Liver (tissue), 8 donors: ENCODE measurements at regions not wholly inside any gene's neighbourhood (a gene's known extent, or its start where the extent isn't known, plus 50 kb on each side); places are given as distances from the start of the nearest gene placed in this dataset.

Experiments used
- DNase-seq: peaks from one replicate; pipeline ENCODE4 v3.0.0-alpha.2; 2017; ENCODE audit warnings: low spot score
- H3K27ac ChIP-seq, 2 donors: one replicate each; pipeline ENCODE4 v1.7.0; 2013; ENCODE audit warnings: inconsistent platforms in 2 of 2, low read length in 2 of 2, control low read depth in 1 of 2, low read depth in 1 of 2, mild to moderate bottlenecking in 1 of 2
- H3K27me3 ChIP-seq, 4 donors: one replicate each; pipeline versions ENCODE4 v1.6.1 to v1.7.0; 2013; ENCODE audit warnings: low read length in 3 of 4, inconsistent platforms in 1 of 4, mild to moderate bottlenecking in 1 of 4, moderate library complexity in 1 of 4; ENCODE audit not compliant: control insufficient read depth in 4 of 4, insufficient read depth in 4 of 4
- H3K36me3 ChIP-seq, 4 donors: one replicate each; pipeline versions ENCODE4 v1.6.1 to v1.7.0; 2013; ENCODE audit warnings: low read length in 3 of 4, mild to moderate bottlenecking in 3 of 4, low read depth in 1 of 4, moderate library complexity in 1 of 4; ENCODE audit not compliant: control insufficient read depth in 4 of 4, insufficient read depth in 3 of 4
- H3K4me1 ChIP-seq, 4 donors: one replicate each; pipeline versions ENCODE4 v1.6.1 to v1.7.0; 2013; ENCODE audit warnings: low read length in 3 of 4, mild to moderate bottlenecking in 3 of 4, moderate library complexity in 1 of 4; ENCODE audit not compliant: control insufficient read depth in 4 of 4, insufficient read depth in 4 of 4
- H3K4me3 ChIP-seq, 3 donors: one replicate each; pipeline versions ENCODE4 v1.6.1 to v1.7.0; 2013; ENCODE audit warnings: low read length in 3 of 3, control low read depth in 1 of 3, low read depth in 1 of 3, mild to moderate bottlenecking in 1 of 3
- H3K9ac ChIP-seq, 2 donors: one replicate each; pipeline ENCODE4 v1.7.0; 2013; ENCODE audit warnings: low read length in 2 of 2, mild to moderate bottlenecking in 2 of 2, moderate library complexity in 2 of 2, control low read depth in 1 of 2, low read depth in 1 of 2
- H3K9me3 ChIP-seq, 4 donors: one replicate each; pipeline versions ENCODE4 v1.6.1 to v1.7.0; 2013; ENCODE audit warnings: low read length in 3 of 4; ENCODE audit not compliant: control insufficient read depth in 4 of 4
- FOXA1 ChIP-seq: IDR thresholded peaks from 2 replicates; pipeline ENCODE4 v1.6.1; 2016; ENCODE audit warnings: antibody characterized with exemption
- FOXA2 ChIP-seq: IDR thresholded peaks from 2 replicates; pipeline ENCODE4 v1.6.1; 2016; ENCODE audit warnings: antibody characterized with exemption
- GABPA ChIP-seq, 2 donors: IDR thresholded peaks in 1 of 2; conservative IDR thresholded peaks in 1 of 2; 2 replicates each; pipeline ENCODE4 v1.6.1; 2016; ENCODE audit warnings: antibody characterized with exemption in 2 of 2, mild to moderate bottlenecking in 1 of 2, moderate library complexity in 1 of 2
- HNF4A ChIP-seq, 2 donors: conservative IDR thresholded peaks; 2 replicates each; pipeline ENCODE4 v1.6.1; 2016; ENCODE audit warnings: antibody characterized with exemption in 2 of 2, mild to moderate bottlenecking in 2 of 2
- HNF4G ChIP-seq: IDR thresholded peaks from 2 replicates; pipeline ENCODE4 v1.6.1; 2016; ENCODE audit warnings: antibody characterized with exemption
- JUND ChIP-seq, 2 donors: IDR thresholded peaks; 2 replicates each; pipeline ENCODE4 v1.6.1; 2016; ENCODE audit warnings: antibody characterized with exemption in 2 of 2
- NR2F2 ChIP-seq: IDR thresholded peaks from 2 replicates; pipeline ENCODE4 v1.6.1; 2016; ENCODE audit warnings: antibody characterized with exemption
- RAD21 ChIP-seq, 2 donors: IDR thresholded peaks; 2 replicates each; pipeline ENCODE4 v1.6.1; 2016; ENCODE audit warnings: antibody characterized with exemption in 2 of 2, mild to moderate bottlenecking in 2 of 2
- RXRA ChIP-seq, 2 donors: IDR thresholded peaks; 2 replicates each; pipeline ENCODE4 v1.6.1; 2017 to 2018; ENCODE audit warnings: antibody characterized with exemption in 2 of 2, mild to moderate bottlenecking in 1 of 2
- SP1 ChIP-seq: IDR thresholded peaks from 2 replicates; pipeline ENCODE4 v1.6.1; 2018; ENCODE audit warnings: antibody characterized with exemption, mild to moderate bottlenecking
- TAF1 ChIP-seq: conservative IDR thresholded peaks from 2 replicates; pipeline ENCODE4 v1.6.1; 2016; ENCODE audit warnings: antibody characterized with exemption, mild to moderate bottlenecking
- YY1 ChIP-seq: IDR thresholded peaks from 2 replicates; pipeline ENCODE4 v1.6.1; 2016; ENCODE audit warnings: antibody characterized with exemption, mild to moderate bottlenecking
- WGBS: extraction: QIAGEN DNeasy Blood & Tissue Kit; methylation state at CpG from one replicate; pipeline ENCODE4 v1.1.7; 2013; 5-methylcytosine and 5-hydroxymethylcytosine counted together
- TF ChIP-seq, protein P1 (sequence below): fragments of 150-350 bp; IDR thresholded peaks from 2 replicates; pipeline ENCODE4 v1.5.1; 2017; ENCODE audit warnings: improper control_type of control experiment, low read depth, low read length; ENCODE audit not compliant: missing input control
- TF ChIP-seq, protein P2 (sequence below): IDR thresholded peaks from 2 replicates; pipeline ENCODE4 v1.6.1; 2016; ENCODE audit warnings: antibody characterized with exemption
- TF ChIP-seq, protein P3 (sequence below): IDR thresholded peaks from 2 replicates; pipeline ENCODE4 v1.6.1; 2016; ENCODE audit warnings: antibody characterized with exemption
- TF ChIP-seq, protein P4 (sequence below): IDR thresholded peaks from 2 replicates; pipeline ENCODE4 v1.6.1; 2016; ENCODE audit warnings: antibody characterized with exemption
- donor health status: healthy.
- donor health status: healthy.
- donor health status: healthy.
- donor health status: healthy.
- donor health status: healthy.

DNA sequence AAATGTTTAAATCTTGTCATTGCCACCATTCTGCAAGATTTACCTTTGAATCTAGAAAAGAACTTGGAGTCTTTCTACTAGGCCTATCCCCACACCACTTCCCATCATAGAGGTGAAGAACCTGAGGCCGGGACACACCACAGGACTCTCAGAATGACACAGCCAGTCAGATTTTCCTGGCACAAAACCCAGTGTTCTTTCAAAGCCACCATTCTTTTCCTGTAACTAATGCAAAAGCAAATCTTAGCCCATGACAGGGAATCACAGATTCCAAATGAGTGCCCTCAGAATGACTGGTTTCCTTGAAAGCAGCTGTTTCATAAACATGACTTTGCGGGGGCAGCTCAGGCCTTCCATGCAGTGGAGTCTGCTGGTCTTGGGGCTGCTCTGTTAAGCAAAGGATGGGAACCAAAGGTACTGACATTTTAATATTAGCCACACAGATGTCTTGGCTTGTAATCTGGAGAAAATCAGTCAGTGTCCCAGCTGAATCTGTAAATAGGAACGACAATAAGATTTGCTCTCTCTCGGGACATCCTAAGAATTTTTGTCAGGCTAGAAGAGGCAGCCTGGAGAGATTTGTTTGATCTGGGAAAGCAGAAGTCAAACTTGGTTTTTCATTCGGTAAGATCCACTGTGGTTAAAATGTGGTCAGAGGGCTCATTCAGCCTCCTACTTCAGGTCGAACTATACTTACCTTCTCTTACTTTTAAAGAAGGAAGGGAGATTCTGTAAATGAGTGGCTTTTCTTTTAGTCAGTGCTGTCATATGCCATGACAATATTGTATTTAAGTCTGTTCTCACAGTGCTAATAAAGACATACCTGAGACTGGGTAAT, 115.1 kb downstream of the PALM2AKAP2 start:
- TF ChIP-seq NR2F2 = no peak
- TF ChIP-seq, protein P1, sequence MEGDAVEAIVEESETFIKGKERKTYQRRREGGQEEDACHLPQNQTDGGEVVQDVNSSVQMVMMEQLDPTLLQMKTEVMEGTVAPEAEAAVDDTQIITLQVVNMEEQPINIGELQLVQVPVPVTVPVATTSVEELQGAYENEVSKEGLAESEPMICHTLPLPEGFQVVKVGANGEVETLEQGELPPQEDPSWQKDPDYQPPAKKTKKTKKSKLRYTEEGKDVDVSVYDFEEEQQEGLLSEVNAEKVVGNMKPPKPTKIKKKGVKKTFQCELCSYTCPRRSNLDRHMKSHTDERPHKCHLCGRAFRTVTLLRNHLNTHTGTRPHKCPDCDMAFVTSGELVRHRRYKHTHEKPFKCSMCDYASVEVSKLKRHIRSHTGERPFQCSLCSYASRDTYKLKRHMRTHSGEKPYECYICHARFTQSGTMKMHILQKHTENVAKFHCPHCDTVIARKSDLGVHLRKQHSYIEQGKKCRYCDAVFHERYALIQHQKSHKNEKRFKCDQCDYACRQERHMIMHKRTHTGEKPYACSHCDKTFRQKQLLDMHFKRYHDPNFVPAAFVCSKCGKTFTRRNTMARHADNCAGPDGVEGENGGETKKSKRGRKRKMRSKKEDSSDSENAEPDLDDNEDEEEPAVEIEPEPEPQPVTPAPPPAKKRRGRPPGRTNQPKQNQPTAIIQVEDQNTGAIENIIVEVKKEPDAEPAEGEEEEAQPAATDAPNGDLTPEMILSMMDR = no peak
- TF ChIP-seq TAF1 = no peak
- TF ChIP-seq, protein P2, sequence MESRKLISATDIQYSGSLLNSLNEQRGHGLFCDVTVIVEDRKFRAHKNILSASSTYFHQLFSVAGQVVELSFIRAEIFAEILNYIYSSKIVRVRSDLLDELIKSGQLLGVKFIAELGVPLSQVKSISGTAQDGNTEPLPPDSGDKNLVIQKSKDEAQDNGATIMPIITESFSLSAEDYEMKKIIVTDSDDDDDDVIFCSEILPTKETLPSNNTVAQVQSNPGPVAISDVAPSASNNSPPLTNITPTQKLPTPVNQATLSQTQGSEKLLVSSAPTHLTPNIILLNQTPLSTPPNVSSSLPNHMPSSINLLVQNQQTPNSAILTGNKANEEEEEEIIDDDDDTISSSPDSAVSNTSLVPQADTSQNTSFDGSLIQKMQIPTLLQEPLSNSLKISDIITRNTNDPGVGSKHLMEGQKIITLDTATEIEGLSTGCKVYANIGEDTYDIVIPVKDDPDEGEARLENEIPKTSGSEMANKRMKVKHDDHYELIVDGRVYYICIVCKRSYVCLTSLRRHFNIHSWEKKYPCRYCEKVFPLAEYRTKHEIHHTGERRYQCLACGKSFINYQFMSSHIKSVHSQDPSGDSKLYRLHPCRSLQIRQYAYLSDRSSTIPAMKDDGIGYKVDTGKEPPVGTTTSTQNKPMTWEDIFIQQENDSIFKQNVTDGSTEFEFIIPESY = no peak
- no peak for TF ChIP-seq RXRA (IDR thresholded peaks at IDR 0.05)
- Histone ChIP-seq H3K27ac (peak overlapping the region in 1 of 2 donors; percentile 13), H3K9ac (no peak overlapping the region), H3K4me3 (no peak overlapping the region), H3K9me3 (no peaks in the 10 kb centered on the region), H3K4me1 (peaks cover 0 to 2% (median 0%) of the 10 kb centered on the region in 4 donors), H3K36me3 (peaks cover 0 to 24% (median 4%) of the 10 kb centered on the region in 4 donors), H3K27me3 (no peaks in the 10 kb centered on the region)
- WGBS = 84% methylated on average over 6 of the region's 6 CpGs
- DNase-seq = no peak

DNA sequence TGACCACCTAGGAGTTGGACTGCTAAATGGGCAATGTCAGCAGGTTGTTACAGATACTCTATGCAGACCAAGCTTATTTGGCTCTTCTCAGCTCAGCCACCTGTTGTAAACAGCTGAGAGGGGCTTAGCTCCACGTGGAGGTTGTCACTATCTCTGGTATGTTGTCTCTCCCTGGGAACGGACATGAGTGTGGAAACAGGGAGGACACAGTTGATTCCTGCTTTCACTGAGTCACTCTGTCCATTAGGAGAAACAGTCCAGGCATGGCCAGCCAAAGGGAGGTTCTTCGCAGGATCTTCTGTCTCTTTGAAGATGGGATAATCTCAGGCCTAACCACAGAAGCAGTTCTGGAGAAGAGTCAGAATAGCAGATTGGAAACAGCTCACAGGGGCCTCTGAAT, 121.2 kb downstream of the PALM2AKAP2 start:
- 85% methylated on average over 3 of the region's 3 CpGs for WGBS
- Histone ChIP-seq H3K36me3 (peaks cover 0 to 8% (median 0%) of the 10 kb centered on the region in 4 donors), H3K27me3 (no peaks in the 10 kb centered on the region), H3K27ac (no peak overlapping the region), H3K9ac (no peak overlapping the region), H3K4me3 (no peak overlapping the region), H3K9me3 (no peaks in the 10 kb centered on the region), H3K4me1 (peaks cover 2 to 33% (median 24%) of the 10 kb centered on the region in 4 donors)
- no peak for TF ChIP-seq JUND (IDR thresholded peaks at IDR 0.05)
- no peak for DNase-seq

DNA sequence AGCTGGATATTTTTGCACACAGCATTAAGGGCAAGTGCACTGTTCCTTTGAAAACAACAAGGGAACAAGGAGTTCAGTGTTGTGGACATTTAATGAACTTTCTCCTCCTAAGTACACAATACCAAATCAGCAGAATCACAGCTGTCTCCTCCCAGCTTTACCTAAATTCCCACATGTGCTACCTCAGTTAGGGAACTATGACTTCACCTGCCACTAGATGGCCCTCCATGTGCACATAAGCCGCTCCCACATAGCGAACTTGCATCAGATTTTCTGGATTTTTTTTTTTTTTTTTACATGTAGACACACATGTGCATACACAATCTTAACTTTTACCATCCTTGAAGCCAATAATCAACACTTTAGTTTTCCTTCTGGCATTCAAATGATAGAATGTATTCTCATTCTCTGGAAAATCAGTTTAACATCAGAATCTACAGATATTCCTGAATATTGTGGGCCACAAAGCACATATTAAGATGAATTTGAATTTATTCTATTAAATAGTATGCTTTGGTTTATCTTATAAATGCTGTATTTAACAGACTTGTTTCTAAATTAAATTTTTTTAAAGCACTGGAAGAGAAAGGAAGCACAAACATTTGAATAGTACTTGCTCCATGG, 123.6 kb downstream of the PALM2AKAP2 start:
- Histone ChIP-seq H3K4me3 (no peak overlapping the region), H3K9me3 (no peaks in the 10 kb centered on the region), H3K9ac (no peak overlapping the region), H3K27ac (peak overlapping the region; percentile 48 to 52), H3K27me3 (no peaks in the 10 kb centered on the region), H3K36me3 (peaks cover 0 to 10% (median 0%) of the 10 kb centered on the region in 4 donors), H3K4me1 (peaks cover 2 to 57% (median 35%) of the 10 kb centered on the region in 4 donors)
- TF ChIP-seq SP1 (peak; percentile 54), HNF4G (peak; percentile 32), JUND (IDR thresholded peaks at IDR 0.05) (peak in 1 of 2 donors; percentile 69), NR2F2 (no peak), GABPA (IDR thresholded peaks at IDR 0.05 in 1 of 2, conservative IDR thresholded peaks at IDR 0.05 in 1 of 2) (no peak), FOXA1 (no peak), TAF1 (no peak), FOXA2 (peak; percentile 27), HNF4A (conservative IDR thresholded peaks at IDR 0.05) (peak in 1 of 2 donors; percentile 69), RAD21 (IDR thresholded peaks at IDR 0.05) (peak; percentile 99 to 100), YY1 (peak; percentile 18), RXRA (IDR thresholded peaks at IDR 0.05) (peak; percentile 37 to 75)
- TF ChIP-seq, protein P1 = peak; percentile 74
- TF ChIP-seq, protein P2 = no peak
- TF ChIP-seq, protein P3, sequence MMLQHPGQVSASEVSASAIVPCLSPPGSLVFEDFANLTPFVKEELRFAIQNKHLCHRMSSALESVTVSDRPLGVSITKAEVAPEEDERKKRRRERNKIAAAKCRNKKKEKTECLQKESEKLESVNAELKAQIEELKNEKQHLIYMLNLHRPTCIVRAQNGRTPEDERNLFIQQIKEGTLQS = peak; percentile 82
- TF ChIP-seq, protein P4, sequence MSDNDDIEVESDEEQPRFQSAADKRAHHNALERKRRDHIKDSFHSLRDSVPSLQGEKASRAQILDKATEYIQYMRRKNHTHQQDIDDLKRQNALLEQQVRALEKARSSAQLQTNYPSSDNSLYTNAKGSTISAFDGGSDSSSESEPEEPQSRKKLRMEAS = no peak
- 3% methylated on average over 2 of the region's 2 CpGs for WGBS
- no peak for DNase-seq
